Parathyroid adenoma (tissue), 2 donors: ENCODE measurements at regions not wholly inside any gene's neighbourhood (a gene's known extent, or its start where the extent isn't known, plus 50 kb on each side); places are given as distances from the start of the nearest gene placed in this dataset.

ENCODE experiments used
- H2AFZ ChIP-seq: fragments of 300-600 bp; sonication (generic); one replicate; pipeline ENCODE4 v1.7.0; 2017; ENCODE audit warnings: antibody characterized with exemption, mild to moderate bottlenecking
- H3K27ac ChIP-seq: fragments of 300-600 bp; sonication (generic); one replicate; pipeline ENCODE4 v1.7.0; 2017
- H3K27me3 ChIP-seq: fragments of 300-600 bp; sonication (generic); one replicate; pipeline ENCODE4 v1.7.0; 2017; ENCODE audit warnings: low read length; ENCODE audit not compliant: control insufficient read depth, insufficient read depth
- H3K36me3 ChIP-seq: fragments of 300-600 bp; sonication (generic); one replicate; pipeline ENCODE4 v1.7.0; 2017; ENCODE audit warnings: low read length; ENCODE audit not compliant: control insufficient read depth, insufficient read depth
- H3K4me1 ChIP-seq: fragments of 300-600 bp; sonication (generic); one replicate; pipeline ENCODE4 v1.7.0; 2017; ENCODE audit warnings: control low read depth
- H3K4me2 ChIP-seq: fragments of 300-600 bp; sonication (generic); one replicate; pipeline ENCODE4 v1.7.0; 2017; ENCODE audit warnings: low read length
- H3K4me3 ChIP-seq: fragments of 300-600 bp; sonication (generic); one replicate; pipeline ENCODE4 v1.7.0; 2017; ENCODE audit warnings: low read depth, low read length
- H3K79me2 ChIP-seq: fragments of 300-600 bp; sonication (generic); one replicate; pipeline ENCODE4 v1.7.0; 2017; ENCODE audit warnings: control low read depth
- H3K9ac ChIP-seq: fragments of 300-600 bp; sonication (generic); one replicate; pipeline ENCODE4 v1.7.0; 2017; ENCODE audit warnings: mild to moderate bottlenecking
- H3K9me3 ChIP-seq: fragments of 300-600 bp; sonication (generic); one replicate; pipeline ENCODE4 v1.7.0; 2017; ENCODE audit warnings: low read length; ENCODE audit not compliant: control insufficient read depth
- TF ChIP-seq, protein P1 (sequence below): fragments of 300-600 bp; sonication (generic); IDR thresholded peaks from one replicate; pipeline ENCODE4 v1.7.0; 2017; ENCODE audit warnings: antibody characterized with exemption, mild to moderate bottlenecking
- donor health status: primary hyperparathyroidism.

GRCh38 chr9:82475584-82476301 is 487.2 kb downstream of the SPATA31D1 start:
- H3K36me3 ChIP-seq = no peaks in the 10 kb centered on the region
- H2AFZ ChIP-seq = no peak overlapping the region
- TF ChIP-seq, protein P1, sequence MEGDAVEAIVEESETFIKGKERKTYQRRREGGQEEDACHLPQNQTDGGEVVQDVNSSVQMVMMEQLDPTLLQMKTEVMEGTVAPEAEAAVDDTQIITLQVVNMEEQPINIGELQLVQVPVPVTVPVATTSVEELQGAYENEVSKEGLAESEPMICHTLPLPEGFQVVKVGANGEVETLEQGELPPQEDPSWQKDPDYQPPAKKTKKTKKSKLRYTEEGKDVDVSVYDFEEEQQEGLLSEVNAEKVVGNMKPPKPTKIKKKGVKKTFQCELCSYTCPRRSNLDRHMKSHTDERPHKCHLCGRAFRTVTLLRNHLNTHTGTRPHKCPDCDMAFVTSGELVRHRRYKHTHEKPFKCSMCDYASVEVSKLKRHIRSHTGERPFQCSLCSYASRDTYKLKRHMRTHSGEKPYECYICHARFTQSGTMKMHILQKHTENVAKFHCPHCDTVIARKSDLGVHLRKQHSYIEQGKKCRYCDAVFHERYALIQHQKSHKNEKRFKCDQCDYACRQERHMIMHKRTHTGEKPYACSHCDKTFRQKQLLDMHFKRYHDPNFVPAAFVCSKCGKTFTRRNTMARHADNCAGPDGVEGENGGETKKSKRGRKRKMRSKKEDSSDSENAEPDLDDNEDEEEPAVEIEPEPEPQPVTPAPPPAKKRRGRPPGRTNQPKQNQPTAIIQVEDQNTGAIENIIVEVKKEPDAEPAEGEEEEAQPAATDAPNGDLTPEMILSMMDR = no peak
- no peaks in the 10 kb centered on the region for H3K9me3 ChIP-seq
- H3K79me2 ChIP-seq = no peaks in the 10 kb centered on the region
- no peak overlapping the region for H3K9ac ChIP-seq
- no peak overlapping the region for H3K4me2 ChIP-seq
- no peak overlapping the region for H3K4me3 ChIP-seq
- no peaks in the 10 kb centered on the region for H3K4me1 ChIP-seq
- H3K27me3 ChIP-seq = no peaks in the 10 kb centered on the region
- H3K27ac ChIP-seq = no peak overlapping the region

DNA sequence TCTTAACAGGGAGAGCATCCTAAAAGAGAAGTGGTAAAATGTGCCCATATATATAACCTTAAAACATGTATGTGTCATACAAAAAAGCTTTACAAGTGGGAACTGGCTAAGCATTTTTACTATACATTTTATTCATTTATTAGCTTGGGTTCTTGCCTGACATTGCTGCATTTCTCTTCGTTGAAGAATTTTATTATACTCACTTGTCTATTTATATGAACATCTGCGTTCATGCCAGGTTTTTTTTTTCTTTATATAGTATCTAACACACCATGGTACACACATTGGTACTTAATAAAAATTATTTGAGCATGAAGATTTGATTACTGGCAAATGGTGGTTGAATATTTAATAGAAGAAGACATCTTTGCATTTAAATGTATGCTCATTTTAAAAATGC is 492.3 kb downstream of the SPATA31D1 start:
- Histone ChIP-seq H3K9ac (no peak overlapping the region), H3K36me3 (no peaks in the 10 kb centered on the region), H3K4me1 (no peaks in the 10 kb centered on the region), H2AFZ (no peak overlapping the region), H3K4me3 (no peak overlapping the region), H3K27me3 (no peaks in the 10 kb centered on the region), H3K79me2 (no peaks in the 10 kb centered on the region), H3K4me2 (no peak overlapping the region), H3K9me3 (no peaks in the 10 kb centered on the region), H3K27ac (no peak overlapping the region)
- TF ChIP-seq, protein P1 = no peak

DNA sequence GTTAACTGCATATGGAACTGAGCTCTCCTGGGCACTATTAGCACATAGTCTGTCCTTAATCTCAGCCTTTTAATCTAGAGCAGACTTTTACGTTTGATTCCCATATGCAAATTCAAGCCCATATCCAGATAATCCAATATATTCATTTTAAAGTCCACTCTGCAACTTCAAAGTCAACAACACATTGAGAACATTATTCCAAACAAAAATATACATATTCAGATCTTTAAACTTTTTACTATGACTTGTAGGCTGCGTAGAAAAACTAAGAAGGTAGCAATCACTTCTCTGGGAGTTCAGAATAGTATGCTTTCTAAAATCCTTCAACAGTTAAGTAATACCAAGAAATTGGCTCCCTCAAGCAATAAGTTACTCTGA is 499.4 kb downstream of the SPATA31D1 start:
- Histone ChIP-seq H2AFZ (no peak overlapping the region), H3K4me2 (no peak overlapping the region), H3K27me3 (no peaks in the 10 kb centered on the region), H3K79me2 (no peaks in the 10 kb centered on the region), H3K9me3 (no peaks in the 10 kb centered on the region), H3K9ac (no peak overlapping the region), H3K4me3 (no peak overlapping the region), H3K36me3 (no peaks in the 10 kb centered on the region), H3K27ac (no peak overlapping the region), H3K4me1 (no peaks in the 10 kb centered on the region)
- TF ChIP-seq, protein P1 = no peak

GRCh38 chr9:82488313-82489200 is 500.0 kb downstream of the SPATA31D1 start:
- no peak overlapping the region for H2AFZ ChIP-seq
- peak overlapping the region; percentile 59 for H3K27ac ChIP-seq
- H3K9me3 ChIP-seq = no peaks in the 10 kb centered on the region
- H3K4me1 ChIP-seq = no peaks in the 10 kb centered on the region
- no peak overlapping the region for H3K9ac ChIP-seq
- no peaks in the 10 kb centered on the region for H3K79me2 ChIP-seq
- no peak overlapping the region for H3K4me2 ChIP-seq
- no peaks in the 10 kb centered on the region for H3K36me3 ChIP-seq
- TF ChIP-seq, protein P1 = no peak
- no peak overlapping the region for H3K4me3 ChIP-seq
- H3K27me3 ChIP-seq = no peaks in the 10 kb centered on the region
